Neural progenitor cell (in vitro differentiated cells): ENCODE measurements at regions not wholly inside any gene's neighbourhood (a gene's known extent, or its start where the extent isn't known, plus 50 kb on each side); places are given as distances from the start of the nearest gene placed in this dataset.

Experiments
- EZH2 ChIP-seq: fragments of 200-600 bp; sonication (generic); IDR thresholded peaks from 2 replicates; pipeline ENCODE4 v1.6.1; 2017; ENCODE audit warnings: antibody characterized with exemption, mild to moderate bottlenecking, moderate library complexity
- EZH2phosphoT487 ChIP-seq: fragments of 200-600 bp; sonication (generic); IDR thresholded peaks from 2 replicates; pipeline ENCODE4 v1.6.1; 2017; ENCODE audit warnings: antibody characterized with exemption
- TF ChIP-seq, protein P1 (sequence below): fragments of 200-600 bp; sonication (generic); IDR thresholded peaks from 2 replicates; pipeline ENCODE4 v1.5.1; 2017; ENCODE audit warnings: antibody characterized with exemption, mild to moderate bottlenecking

DNA sequence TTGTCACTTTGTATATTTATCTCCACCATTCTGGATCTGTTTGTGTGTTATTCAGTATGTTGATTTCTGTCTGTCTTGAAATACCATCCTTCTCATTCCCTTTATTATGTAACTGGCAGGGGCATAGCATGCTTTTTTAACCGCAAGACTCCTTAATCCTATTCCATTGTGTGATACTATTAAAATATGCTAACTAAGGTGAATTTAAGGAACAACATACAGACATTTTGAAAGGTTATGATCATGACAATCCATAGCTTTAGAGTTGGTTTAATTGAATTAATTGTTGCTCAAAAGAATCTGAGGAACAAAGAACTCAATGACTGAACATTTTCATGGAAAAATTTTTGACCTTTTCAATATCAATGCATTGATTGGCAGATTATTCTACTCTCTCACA is 677.3 kb upstream of the ROBO1 start:
- no peak for TF ChIP-seq EZH2phosphoT487
- TF ChIP-seq, protein P1, sequence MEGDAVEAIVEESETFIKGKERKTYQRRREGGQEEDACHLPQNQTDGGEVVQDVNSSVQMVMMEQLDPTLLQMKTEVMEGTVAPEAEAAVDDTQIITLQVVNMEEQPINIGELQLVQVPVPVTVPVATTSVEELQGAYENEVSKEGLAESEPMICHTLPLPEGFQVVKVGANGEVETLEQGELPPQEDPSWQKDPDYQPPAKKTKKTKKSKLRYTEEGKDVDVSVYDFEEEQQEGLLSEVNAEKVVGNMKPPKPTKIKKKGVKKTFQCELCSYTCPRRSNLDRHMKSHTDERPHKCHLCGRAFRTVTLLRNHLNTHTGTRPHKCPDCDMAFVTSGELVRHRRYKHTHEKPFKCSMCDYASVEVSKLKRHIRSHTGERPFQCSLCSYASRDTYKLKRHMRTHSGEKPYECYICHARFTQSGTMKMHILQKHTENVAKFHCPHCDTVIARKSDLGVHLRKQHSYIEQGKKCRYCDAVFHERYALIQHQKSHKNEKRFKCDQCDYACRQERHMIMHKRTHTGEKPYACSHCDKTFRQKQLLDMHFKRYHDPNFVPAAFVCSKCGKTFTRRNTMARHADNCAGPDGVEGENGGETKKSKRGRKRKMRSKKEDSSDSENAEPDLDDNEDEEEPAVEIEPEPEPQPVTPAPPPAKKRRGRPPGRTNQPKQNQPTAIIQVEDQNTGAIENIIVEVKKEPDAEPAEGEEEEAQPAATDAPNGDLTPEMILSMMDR, result no peak
- no peak for TF ChIP-seq EZH2
